SK-MEL-5 (cell line): ENCODE measurements at regions not wholly inside any gene's neighbourhood (a gene's known extent, or its start where the extent isn't known, plus 50 kb on each side); places are given as distances from the start of the nearest gene placed in this dataset.

Experiments
- DNase-seq: peaks from one replicate; pipeline ENCODE4 v3.0.0-alpha.2; 2016; ENCODE audit warnings: low read depth, low spot score
- in situ Hi-C: cut with HindIII; loops from 2 replicates; pipeline ENCODE4 v1.10.0; 2016; ENCODE audit warnings: low sequenced_read_pairs, high pct_unique_total_duplicates, low pct_unique_long_range_greater_than_20kb

- in situ Hi-C loops: no loop called here
- DNase-seq: no peak
These were observed 229.2 kb downstream of the UACA start for GRCh38 chr15:70533931-70534742.

- in situ Hi-C loops: no loop called here
These were observed 230.7 kb downstream of the UACA start for GRCh38 chr15:70532531-70533186.

GRCh38 chr15:70531576-70531975 is 231.8 kb downstream of the UACA start:
- DNase-seq: no peak
- in situ Hi-C loops: no loop called here

More at GRCh38 chr15:70532531-70533186, 230.7 kb downstream of the UACA start:
- DNase-seq: no peak

- in situ Hi-C loops: no loop called here
- DNase-seq: no peak
These were observed 232.5 kb downstream of the UACA start for GRCh38 chr15:70530906-70531305.

- DNase-seq: no peak
- in situ Hi-C loops: no loop called here
These were observed 232.9 kb downstream of the UACA start for GRCh38 chr15:70530503-70530902.

- in situ Hi-C loops: no loop called here
- no peak for DNase-seq
These were observed 233.3 kb downstream of the UACA start for GRCh38 chr15:70530017-70530499.

GRCh38 chr15:70528816-70529215 is 234.5 kb downstream of the UACA start:
- no peak for DNase-seq
- in situ Hi-C loops: no loop called here

GRCh38 chr15:70528270-70528706 is 235.1 kb downstream of the UACA start:
- in situ Hi-C loops: no loop called here
- DNase-seq: no peak

- in situ Hi-C loops: no loop called here
- no peak for DNase-seq
These were observed 236.4 kb downstream of the UACA start for GRCh38 chr15:70526974-70527325.

- DNase-seq: peak; percentile 84
- in situ Hi-C loops: no loop called here
These were observed 237.0 kb downstream of the UACA start for GRCh38 chr15:70526221-70526973.

GRCh38 chr15:70525551-70525950 is 237.8 kb downstream of the UACA start:
- DNase-seq: no peak
- in situ Hi-C loops: no loop called here

GRCh38 chr15:70524470-70524869 is 238.9 kb downstream of the UACA start:
- in situ Hi-C loops: no loop called here
- no peak for DNase-seq

GRCh38 chr15:70523616-70524015 is 239.7 kb downstream of the UACA start:
- in situ Hi-C loops: no loop called here

GRCh38 chr15:70523192-70523591 is 240.2 kb downstream of the UACA start:
- no peak for DNase-seq
- in situ Hi-C loops: no loop called here

More at GRCh38 chr15:70523616-70524015, 239.7 kb downstream of the UACA start:
- DNase-seq: no peak

- in situ Hi-C loops: no loop called here
- DNase-seq: no peak
These were observed 240.9 kb downstream of the UACA start for GRCh38 chr15:70522323-70522966.

- DNase-seq: no peak
- in situ Hi-C loops: no loop called here
These were observed 241.6 kb downstream of the UACA start for GRCh38 chr15:70521576-70522322.

GRCh38 chr15:70519616-70520015 is 243.7 kb downstream of the UACA start:
- in situ Hi-C loops: no loop called here
- no peak for DNase-seq
